OCI-LY3 (cell line): ENCODE measurements at regions not wholly inside any gene's neighbourhood (a gene's known extent, or its start where the extent isn't known, plus 50 kb on each side); places are given as distances from the start of the nearest gene placed in this dataset.

Source experiments
- EZH2phosphoT487 ChIP-seq: fragments of 200-600 bp; shearing (Covaris generic); IDR thresholded peaks from 2 replicates; pipeline ENCODE4 v1.6.1; 2018; ENCODE audit warnings: antibody characterized with exemption, mixed run types, low read depth
- TF ChIP-seq, protein P1 (sequence below): fragments of 200-600, 300-600 bp; sonication (generic); IDR thresholded peaks from 2 replicates; pipeline ENCODE4 v1.5.1; 2014; ENCODE audit warnings: antibody characterized with exemption, low read length, low read depth

DNA sequence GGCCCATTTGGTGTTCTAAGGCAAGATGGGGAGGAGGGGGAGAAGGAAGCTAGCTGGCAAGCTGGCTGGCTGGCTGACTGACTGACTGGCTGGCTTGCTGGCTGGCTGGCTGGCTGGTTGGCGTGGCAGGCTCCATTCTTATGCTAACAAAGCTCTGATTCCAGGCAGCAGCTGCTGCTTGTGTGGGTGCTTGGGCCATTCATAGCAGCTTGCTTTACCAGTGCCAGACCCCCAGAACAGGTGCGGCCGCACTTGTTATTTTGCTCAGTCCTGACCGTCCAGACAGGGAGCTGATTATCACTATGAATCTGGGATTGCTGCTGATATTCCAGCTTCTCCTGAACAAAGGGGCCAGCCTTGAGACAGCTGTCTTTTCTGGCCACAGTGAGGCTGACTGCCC, 131.2 kb upstream of the PAK3 start:
- TF ChIP-seq, protein P1, sequence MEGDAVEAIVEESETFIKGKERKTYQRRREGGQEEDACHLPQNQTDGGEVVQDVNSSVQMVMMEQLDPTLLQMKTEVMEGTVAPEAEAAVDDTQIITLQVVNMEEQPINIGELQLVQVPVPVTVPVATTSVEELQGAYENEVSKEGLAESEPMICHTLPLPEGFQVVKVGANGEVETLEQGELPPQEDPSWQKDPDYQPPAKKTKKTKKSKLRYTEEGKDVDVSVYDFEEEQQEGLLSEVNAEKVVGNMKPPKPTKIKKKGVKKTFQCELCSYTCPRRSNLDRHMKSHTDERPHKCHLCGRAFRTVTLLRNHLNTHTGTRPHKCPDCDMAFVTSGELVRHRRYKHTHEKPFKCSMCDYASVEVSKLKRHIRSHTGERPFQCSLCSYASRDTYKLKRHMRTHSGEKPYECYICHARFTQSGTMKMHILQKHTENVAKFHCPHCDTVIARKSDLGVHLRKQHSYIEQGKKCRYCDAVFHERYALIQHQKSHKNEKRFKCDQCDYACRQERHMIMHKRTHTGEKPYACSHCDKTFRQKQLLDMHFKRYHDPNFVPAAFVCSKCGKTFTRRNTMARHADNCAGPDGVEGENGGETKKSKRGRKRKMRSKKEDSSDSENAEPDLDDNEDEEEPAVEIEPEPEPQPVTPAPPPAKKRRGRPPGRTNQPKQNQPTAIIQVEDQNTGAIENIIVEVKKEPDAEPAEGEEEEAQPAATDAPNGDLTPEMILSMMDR = no peak
- TF ChIP-seq EZH2phosphoT487 = no peak
